Keratinocyte (primary cell): ENCODE measurements at regions not wholly inside any gene's neighbourhood (a gene's known extent, or its start where the extent isn't known, plus 50 kb on each side); places are given as distances from the start of the nearest gene placed in this dataset.

Source experiments
- DNase-seq: peaks from one replicate; pipeline ENCODE4 v3.0.0-alpha.2; 2011; ENCODE audit warnings: low read depth, missing footprints, low spot score
- FAIRE-seq: peaks from 2 replicates; lab custom pipeline; 2011; peaks lifted over from hg19 to GRCh38; lab: Jason Lieb, UNC
- H2AFZ ChIP-seq: 2 replicates; pipeline ENCODE4 v1.6.0; 2012; ENCODE audit warnings: low read length, control low read depth, inconsistent platforms; ENCODE audit not compliant: control insufficient read depth
- H3K27ac ChIP-seq: 2 replicates; pipeline ENCODE4 v1.5.1; 2011; ENCODE audit warnings: low read length; ENCODE audit not compliant: control insufficient read depth, insufficient read depth
- H3K27me3 ChIP-seq: 3 replicates; pipeline ENCODE4 v1.6.0; 2011; ENCODE audit warnings: low read length; ENCODE audit not compliant: control insufficient read depth, insufficient read depth; ENCODE audit errors: extremely low read depth
- H3K36me3 ChIP-seq, 2 experiments: 2 replicates in 1 of 2; 3 replicates in 1 of 2; pipeline ENCODE4 v1.5.1; 2011; ENCODE audit warnings: low read length in 2 of 2, mild to moderate bottlenecking in 1 of 2; ENCODE audit not compliant: control insufficient read depth in 2 of 2, insufficient read depth in 2 of 2; ENCODE audit errors: extremely low read depth in 1 of 2
- H3K4me1 ChIP-seq: 3 replicates; pipeline ENCODE4 v1.5.1; 2011; ENCODE audit warnings: low read length; ENCODE audit not compliant: control insufficient read depth, insufficient read depth; ENCODE audit errors: extremely low read depth
- H3K4me2 ChIP-seq: 3 replicates; pipeline ENCODE4 v1.6.0; 2011; ENCODE audit warnings: low read depth, low read length; ENCODE audit not compliant: control insufficient read depth, insufficient read depth; ENCODE audit errors: extremely low read depth
- H3K4me3 ChIP-seq, 3 experiments: fragments of 200-600 bp in 1 of 3; sonication (generic) in 1 of 3; 2 replicates in 2 of 3; 3 replicates in 1 of 3; pipeline ENCODE4 v1.5.1; 2011 to 2016; ENCODE audit warnings: low read length in 3 of 3, mild to moderate bottlenecking in 3 of 3, control low read depth in 2 of 3, inconsistent platforms in 1 of 3, low read depth in 1 of 3, mixed read lengths in 1 of 3, mixed run types in 1 of 3, moderate library complexity in 1 of 3; ENCODE audit not compliant: control insufficient read depth in 2 of 3, insufficient read depth in 2 of 3; ENCODE audit errors: extremely low read depth in 1 of 3
- H3K79me2 ChIP-seq: 2 replicates; pipeline ENCODE4 v1.6.0; 2012; ENCODE audit warnings: low read length; ENCODE audit not compliant: control insufficient read depth, insufficient read depth
- H3K9ac ChIP-seq: 3 replicates; pipeline ENCODE4 v1.6.0; 2011; ENCODE audit warnings: low read length; ENCODE audit not compliant: control insufficient read depth, insufficient read depth; ENCODE audit errors: extremely low read depth
- H3K9me1 ChIP-seq: 3 replicates; pipeline ENCODE4 v1.6.0; 2011; ENCODE audit warnings: low read length; ENCODE audit not compliant: control insufficient read depth, insufficient read depth; ENCODE audit errors: extremely low read depth
- H3K9me3 ChIP-seq: 2 replicates; pipeline ENCODE4 v1.5.1; 2012; ENCODE audit warnings: low read depth, low read length; ENCODE audit not compliant: control insufficient read depth
- H4K20me1 ChIP-seq: 3 replicates; pipeline ENCODE4 v1.6.0; 2011; ENCODE audit warnings: low read length; ENCODE audit not compliant: control insufficient read depth, insufficient read depth; ENCODE audit errors: extremely low read depth
- EZH2 ChIP-seq: IDR thresholded peaks from one replicate; pipeline ENCODE4 v1.6.1; 2012; ENCODE audit warnings: inconsistent platforms, mild to moderate bottlenecking, low read length, moderate library complexity
- dilution Hi-C: fragments of 300-500 bp; cut with MboI; formaldehyde crosslinking; loops from one replicate; pipeline ENCODE4 v1.7.0; 2020; ENCODE audit warnings: low sequenced_read_pairs; ENCODE audit not compliant: extremely low pct_ligation_motif_present
- TF ChIP-seq, protein P1 (sequence below), 3 experiments: IDR thresholded peaks in 1 of 3; conservative IDR thresholded peaks in 1 of 3; optimal IDR thresholded peaks in 1 of 3; 2 replicates in 2 of 3; 3 replicates in 1 of 3; pipeline versions ENCODE3 to v1.5.1; 2011; ENCODE audit warnings: low read length in 3 of 3, mild to moderate bottlenecking in 3 of 3, moderate library complexity in 2 of 3, control low read depth in 1 of 3, inconsistent platforms in 1 of 3; ENCODE audit not compliant: insufficient read depth in 2 of 3; ENCODE audit errors: extremely low read depth in 1 of 3

DNA sequence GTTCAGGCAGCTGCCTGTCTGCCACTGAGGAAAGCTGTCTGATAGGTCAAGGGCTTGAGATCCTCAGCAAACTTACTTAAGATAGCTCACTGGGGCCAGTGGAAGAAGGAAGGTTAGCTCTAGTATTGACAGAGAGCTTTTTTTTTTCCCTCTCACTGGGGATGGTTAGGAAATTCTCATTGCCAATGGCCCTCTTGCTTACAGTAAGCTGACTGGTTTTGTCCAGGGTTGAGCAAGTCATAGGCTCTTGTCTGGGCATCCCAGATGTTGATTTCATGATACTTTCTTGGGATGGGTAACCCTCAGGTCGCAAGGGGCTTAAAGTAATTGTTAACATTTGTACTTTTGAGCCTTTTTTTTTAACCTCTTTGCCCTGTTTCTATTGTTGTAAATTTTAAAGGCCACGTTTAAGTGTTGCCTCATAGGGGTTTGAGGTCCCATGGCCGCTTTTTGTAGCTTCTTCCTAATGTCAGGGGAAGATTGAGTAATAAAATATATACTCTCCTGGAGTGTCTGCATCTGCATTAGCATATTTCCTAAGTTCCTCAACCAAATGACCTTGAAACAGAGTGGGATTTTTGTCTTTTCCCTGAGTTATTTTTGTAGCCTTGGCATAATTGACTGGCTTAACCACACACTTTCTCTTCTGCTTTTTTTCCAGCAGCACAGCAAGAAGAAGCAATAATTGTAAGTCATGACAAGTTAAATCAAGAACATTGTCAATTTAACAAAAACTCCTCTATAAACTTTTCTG, 716.0 kb downstream of the LRFN5 start:
- FAIRE-seq: no peak
- H3K9me3 ChIP-seq: no peaks in the 10 kb centered on the region
- TF ChIP-seq, protein P1, sequence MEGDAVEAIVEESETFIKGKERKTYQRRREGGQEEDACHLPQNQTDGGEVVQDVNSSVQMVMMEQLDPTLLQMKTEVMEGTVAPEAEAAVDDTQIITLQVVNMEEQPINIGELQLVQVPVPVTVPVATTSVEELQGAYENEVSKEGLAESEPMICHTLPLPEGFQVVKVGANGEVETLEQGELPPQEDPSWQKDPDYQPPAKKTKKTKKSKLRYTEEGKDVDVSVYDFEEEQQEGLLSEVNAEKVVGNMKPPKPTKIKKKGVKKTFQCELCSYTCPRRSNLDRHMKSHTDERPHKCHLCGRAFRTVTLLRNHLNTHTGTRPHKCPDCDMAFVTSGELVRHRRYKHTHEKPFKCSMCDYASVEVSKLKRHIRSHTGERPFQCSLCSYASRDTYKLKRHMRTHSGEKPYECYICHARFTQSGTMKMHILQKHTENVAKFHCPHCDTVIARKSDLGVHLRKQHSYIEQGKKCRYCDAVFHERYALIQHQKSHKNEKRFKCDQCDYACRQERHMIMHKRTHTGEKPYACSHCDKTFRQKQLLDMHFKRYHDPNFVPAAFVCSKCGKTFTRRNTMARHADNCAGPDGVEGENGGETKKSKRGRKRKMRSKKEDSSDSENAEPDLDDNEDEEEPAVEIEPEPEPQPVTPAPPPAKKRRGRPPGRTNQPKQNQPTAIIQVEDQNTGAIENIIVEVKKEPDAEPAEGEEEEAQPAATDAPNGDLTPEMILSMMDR (optimal IDR thresholded peaks at IDR 0.05 in 1 of 3, IDR thresholded peaks at IDR 0.05 in 1 of 3, conservative IDR thresholded peaks at IDR 0.05 in 1 of 3; ENCODE audit: extremely low read depth in 1 of 3, insufficient read depth in 2 of 3, low read length in 3 of 3): no peak
- no peak for TF ChIP-seq EZH2
- H3K36me3 ChIP-seq: no peaks in the 10 kb centered on the region
- H3K27ac ChIP-seq: no peak overlapping the region
- H3K4me1 ChIP-seq: no peaks in the 10 kb centered on the region
- no peaks in the 10 kb centered on the region for H3K9me1 ChIP-seq
- DNase-seq: no peak
- H3K4me2 ChIP-seq: no peak overlapping the region
- H3K79me2 ChIP-seq: no peaks in the 10 kb centered on the region
- no peaks in the 10 kb centered on the region for H4K20me1 ChIP-seq
- dilution Hi-C loops: no loop called here
- no peaks in the 10 kb centered on the region for H3K27me3 ChIP-seq
- no peak overlapping the region for H3K9ac ChIP-seq
- no peak overlapping the region for H2AFZ ChIP-seq
- H3K4me3 ChIP-seq: no peak overlapping the region

DNA sequence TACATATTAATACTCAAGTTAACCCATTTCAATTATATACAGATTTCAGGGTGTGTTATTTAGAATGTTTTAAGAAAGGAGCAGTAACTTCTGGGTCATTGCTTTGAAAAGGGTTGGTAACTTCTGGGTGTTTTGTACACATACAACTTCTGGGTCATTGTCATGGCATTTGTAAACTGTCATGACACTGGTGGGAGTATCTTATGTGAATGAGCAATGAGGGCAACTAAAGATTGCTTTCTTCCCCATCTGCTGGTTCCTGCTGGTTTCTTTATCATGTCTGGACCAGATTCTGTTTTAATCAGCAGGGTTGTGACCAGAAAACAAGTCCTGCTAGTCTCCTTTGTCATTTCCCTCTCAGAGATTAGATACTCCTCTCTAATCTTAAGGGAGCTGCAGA, 713.3 kb downstream of the LRFN5 start:
- Histone ChIP-seq H3K9me1 (no peaks in the 10 kb centered on the region), H3K4me3 (no peak overlapping the region), H3K9ac (no peak overlapping the region), H3K27ac (no peak overlapping the region), H3K79me2 (no peaks in the 10 kb centered on the region), H3K4me1 (no peaks in the 10 kb centered on the region), H4K20me1 (no peaks in the 10 kb centered on the region), H3K27me3 (no peaks in the 10 kb centered on the region), H3K4me2 (no peak overlapping the region), H3K9me3 (no peaks in the 10 kb centered on the region), H2AFZ (no peak overlapping the region), H3K36me3 (no peaks in the 10 kb centered on the region)
- dilution Hi-C loops: no loop called here
- TF ChIP-seq, protein P1 (optimal IDR thresholded peaks at IDR 0.05 in 1 of 3, IDR thresholded peaks at IDR 0.05 in 1 of 3, conservative IDR thresholded peaks at IDR 0.05 in 1 of 3; ENCODE audit: extremely low read depth in 1 of 3, insufficient read depth in 2 of 3, low read length in 3 of 3): no peak
- no peak for TF ChIP-seq EZH2
- FAIRE-seq (no peak), DNase-seq (no peak)
